ENCODE measurements at regions not wholly inside any gene's neighbourhood (a gene's known extent, or its start where the extent isn't known, plus 50 kb on each side); places are given as distances from the start of the nearest gene placed in this dataset.

DNA sequence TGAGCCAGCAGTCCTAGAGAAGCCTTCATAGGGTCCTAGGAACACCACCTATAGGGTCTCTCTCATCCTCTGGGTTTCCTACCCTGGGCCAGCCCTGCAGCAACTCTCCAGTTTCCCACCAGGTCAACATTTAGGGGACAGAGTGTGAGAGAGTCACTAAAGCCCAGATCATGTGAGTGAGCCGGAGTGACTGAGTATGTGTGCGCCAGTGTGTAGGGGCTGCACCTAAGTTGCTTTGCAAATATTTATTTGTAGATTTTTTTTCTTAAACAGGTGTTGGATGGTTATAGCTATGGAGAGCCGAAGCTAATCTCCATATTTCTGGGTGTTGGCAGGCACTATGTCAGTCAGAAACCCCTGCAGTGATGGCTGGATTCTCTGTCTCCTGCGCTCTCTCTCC is 232.5 kb upstream of the NCAM1 start:
- in situ Hi-C loops (cut with HindIII; ENCODE audit: low sequenced_read_pairs): no loop called here

DNA sequence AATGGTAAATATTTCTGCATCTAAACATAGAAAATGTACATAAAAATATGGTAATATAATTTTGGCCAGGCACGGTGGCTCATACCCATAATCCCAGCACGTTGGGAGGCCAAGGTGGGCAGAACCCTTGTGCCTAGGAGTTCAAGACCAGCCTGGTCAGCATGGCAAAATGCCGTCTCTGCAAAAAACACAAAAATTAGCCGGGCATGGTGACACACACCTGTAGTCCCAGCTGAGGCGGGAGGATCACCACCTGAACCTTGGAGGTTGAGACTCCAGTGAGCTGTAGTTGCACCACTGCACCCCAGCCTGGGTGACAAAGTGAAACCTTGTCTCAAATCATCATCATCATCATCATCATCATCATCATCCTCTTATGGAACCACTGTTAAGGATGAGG is 230.6 kb upstream of the NCAM1 start:
- in situ Hi-C loops (cut with HindIII; ENCODE audit: low sequenced_read_pairs): no loop called here

DNA sequence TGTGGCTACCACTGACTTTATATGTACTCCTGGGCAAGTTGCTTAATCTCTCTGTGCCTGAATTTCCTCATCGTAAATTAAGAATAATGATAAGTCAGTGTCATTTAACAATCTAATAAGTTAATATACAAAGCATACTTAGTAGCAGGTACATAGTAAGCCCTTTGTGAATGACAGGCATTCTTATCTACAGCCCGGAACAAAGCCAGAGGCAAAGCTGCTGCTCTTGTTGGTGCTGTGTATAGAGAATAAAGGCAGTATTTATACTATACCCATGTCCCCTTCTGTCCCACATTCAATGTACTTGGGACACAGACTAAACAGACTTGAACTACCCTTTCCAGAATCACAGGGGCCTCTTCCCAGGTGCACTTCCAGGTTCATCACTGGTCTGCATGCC is 229.7 kb upstream of the NCAM1 start:
- in situ Hi-C loops (cut with HindIII; ENCODE audit: low sequenced_read_pairs): no loop called here

DNA sequence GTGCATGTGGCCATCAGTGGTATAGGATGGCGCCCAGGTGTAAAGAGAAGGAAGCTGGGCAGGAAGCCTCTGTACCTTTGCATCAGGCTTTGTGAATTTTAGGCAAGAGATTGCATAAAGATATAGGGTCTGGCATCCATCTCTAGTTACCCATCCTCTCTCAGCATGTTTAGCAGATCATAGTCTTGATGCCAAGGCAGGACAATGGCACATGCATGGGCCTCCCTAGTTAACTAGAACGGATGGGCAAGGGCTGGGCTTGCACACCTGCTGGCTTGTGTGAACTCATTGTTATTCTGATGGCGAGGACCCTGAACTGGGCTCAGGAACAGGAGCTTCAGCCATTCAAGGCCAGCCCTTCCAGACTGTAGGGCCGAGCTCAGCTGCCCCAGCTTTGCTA is 229.2 kb upstream of the NCAM1 start:
- in situ Hi-C loops (cut with HindIII; ENCODE audit: low sequenced_read_pairs): no loop called here

DNA sequence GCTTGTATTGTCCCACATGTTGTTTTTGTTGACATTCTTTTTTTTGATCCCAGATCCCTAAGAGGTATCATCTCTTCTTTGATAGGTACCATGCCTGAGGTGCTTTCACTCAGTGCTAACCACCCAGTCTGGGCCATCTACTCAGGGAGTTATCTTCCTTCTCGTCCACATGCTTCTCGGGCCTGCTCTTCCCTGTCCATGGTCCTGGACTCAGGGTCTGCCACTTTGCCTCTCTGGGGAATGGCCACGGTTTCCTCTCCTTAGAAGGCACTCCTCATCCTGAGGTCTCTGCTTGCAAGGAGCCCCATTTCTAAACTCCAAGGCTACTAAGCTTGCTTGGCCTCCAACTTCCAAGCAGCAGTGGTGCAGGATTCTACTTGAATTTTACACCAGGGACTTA is 227.0 kb upstream of the NCAM1 start:
- in situ Hi-C loops (cut with HindIII; ENCODE audit: low sequenced_read_pairs): no loop called here

DNA sequence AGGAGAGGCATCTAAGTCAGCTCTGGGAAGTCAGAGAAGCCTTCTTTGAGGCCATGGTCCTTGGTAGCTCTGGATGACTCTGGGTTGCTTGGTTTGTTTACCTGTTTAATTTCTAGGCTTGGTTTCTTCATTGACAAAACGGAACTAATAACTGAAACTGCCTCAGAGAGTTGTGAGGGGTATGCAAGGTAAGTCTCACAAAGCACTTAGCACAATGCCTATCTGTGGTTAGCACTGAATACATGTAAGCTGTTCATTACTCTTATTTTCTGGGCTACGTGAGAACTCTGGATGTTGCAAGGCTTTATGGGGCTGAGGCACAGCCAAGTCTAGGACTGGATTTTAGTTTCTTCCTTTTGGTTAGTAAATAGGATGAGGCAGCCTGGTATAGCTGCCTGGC is 225.8 kb upstream of the NCAM1 start:
- in situ Hi-C loops (cut with HindIII; ENCODE audit: low sequenced_read_pairs): no loop called here

DNA sequence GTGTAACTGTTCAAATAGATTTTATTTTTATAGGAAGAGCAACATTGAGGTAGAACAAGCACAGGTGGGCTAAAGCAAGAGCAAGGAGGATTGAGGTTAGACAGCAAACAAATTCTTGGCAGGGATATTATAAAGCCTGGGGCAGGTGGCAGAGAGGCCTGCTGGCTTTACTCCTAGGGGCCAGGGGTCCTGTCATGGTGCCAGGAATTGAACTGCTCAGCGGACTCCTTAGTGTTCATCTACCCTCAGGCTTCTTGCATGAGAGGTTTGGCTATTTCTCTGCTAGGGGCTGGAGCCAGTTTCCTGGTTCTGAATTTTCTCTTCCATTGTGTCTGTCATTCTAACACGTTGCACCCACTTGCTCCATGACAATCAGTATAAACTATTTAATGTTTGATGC is 217.2 kb upstream of the NCAM1 start:
- in situ Hi-C loops (cut with HindIII; ENCODE audit: low sequenced_read_pairs): no loop called here

DNA sequence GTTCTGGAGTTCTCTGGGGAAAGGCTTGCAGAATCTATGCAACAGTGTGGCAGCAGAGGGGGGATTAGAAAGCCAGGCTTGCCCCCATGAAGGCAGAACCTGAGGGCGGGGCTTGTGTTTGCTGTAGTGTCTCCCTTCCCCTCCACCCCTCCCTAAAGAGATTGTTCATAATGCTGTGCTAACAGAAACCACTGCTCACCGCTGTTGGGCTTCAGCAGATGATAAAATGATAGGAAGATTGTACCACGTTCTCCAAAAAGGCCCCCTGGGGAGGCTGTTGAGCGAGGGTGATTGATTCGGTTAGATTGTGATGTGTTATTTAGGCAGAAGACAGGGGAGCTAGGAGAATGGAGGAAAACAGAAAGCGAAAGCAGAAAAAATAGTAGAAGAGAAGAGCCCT is 215.2 kb upstream of the NCAM1 start:
- in situ Hi-C loops (cut with HindIII; ENCODE audit: low sequenced_read_pairs): no loop called here

DNA sequence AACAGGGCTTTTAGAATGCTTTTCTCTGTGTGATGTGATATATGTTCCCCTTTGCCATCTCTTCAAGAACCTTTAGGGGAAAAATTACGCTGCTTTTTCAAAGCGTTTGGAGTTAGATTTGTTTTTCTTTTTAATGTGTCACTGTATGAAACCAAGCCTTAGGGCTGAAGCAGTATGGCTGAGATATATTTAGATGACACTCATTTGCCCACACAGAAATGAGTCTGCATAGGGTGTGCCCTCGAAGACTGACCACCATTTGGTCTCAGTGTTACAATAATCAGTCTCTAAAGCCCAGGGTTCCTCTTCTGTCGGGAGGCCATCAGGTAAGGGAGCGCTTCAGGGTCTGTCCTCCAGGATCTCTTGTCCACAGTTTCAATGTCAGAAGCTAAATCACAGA is 213.0 kb upstream of the NCAM1 start:
- in situ Hi-C loops (cut with HindIII; ENCODE audit: low sequenced_read_pairs): no loop called here

DNA sequence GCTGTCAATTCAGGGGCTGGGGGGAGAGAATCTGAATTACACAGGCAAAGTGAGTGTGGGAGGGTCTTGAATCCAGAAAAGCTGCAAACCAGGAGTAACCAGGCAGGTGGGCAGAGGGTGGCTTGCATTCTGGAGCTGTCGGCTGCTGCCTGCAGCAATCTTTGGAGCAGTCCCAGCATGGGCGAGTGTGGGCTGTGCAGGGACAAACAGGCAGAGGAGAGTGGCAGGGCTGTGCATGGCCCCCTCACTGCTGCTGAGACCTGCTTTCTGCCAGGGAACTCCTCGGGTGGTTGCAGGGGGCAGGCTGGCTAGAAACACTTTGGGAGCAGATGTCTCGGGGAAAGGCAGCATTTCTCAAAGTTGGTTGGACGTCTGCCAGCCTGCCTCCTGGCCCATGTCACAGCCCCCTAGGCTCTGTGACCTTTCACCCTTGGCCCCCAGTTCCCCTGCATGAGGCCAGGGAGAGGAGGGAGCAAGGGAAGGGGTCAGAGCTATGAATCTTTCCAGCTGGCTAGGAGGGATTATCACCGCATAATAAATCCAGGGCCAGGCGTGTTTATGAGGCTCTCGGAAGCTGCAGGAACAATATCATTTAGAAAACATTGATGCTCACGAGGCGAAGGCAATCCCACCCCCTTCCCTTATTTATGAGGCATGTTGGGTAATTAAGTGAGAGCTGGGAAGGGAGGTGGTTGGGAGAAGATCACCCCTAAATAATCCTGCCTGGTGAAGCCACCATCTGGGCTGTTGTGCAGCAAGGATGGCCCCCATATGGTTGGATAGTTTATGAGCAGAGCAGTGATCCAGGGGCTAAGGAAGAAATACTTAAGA is 212.3 kb upstream of the NCAM1 start:
- in situ Hi-C loops (cut with HindIII; ENCODE audit: low sequenced_read_pairs): no loop called here

DNA sequence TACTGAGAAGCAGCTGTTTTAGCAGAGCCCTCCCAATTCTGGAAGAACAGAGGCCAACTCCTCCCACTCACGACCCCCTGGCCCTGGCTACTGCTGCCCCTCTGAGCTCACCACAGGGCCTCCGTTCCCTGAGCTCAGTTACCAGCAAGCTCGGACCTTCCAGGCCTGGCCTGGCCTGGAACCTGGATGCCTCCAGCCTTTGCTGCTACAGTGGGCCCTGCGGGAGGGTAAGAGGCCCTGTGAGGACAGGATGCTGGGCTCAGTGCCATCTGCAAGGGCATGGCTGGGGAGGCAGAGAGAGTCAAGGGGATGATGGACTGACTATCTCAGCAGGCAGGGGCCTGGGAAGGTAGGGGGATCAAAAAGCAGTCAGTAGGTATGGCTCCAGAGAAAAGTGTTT is 209.9 kb upstream of the NCAM1 start:
- in situ Hi-C loops (cut with HindIII; ENCODE audit: low sequenced_read_pairs): no loop called here

DNA sequence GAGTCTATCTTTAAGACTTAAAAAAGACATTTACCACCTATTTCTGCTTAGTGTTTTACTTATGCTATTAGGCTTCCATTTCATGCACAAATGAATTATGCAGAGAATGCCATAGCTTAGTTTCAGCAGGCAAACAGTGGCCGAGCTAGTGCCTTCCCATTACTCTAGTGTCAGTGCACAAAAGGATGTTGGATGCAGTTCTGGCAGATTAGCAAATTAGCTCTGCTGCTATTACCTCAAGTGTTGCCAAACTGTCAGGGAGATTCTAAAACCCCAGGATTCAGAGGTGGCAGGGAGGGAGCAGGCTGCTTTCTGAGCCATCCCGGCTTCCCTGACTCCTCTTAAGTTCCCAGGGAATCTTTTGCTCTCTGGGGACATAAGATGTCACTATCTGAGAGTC is 209.4 kb upstream of the NCAM1 start:
- in situ Hi-C loops (cut with HindIII; ENCODE audit: low sequenced_read_pairs): no loop called here

DNA sequence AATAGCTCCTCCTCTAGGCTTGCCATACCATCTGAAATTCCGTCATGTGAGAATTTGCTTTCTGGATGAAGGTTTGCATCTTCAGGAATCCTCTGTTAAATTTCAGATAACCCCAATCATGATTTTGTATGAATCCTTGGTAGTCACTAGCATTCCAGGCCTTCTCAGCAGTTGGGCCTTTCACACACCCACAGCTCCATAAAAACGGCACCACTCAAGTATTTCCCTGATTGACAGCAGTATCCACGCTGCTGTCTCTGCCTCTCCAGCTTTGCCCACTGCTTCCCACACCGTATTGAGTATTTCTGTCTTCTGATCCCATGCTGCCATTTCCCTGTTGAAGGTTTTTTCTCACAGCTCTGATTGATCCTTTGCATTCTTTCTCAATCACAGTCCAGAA is 208.7 kb upstream of the NCAM1 start:
- in situ Hi-C loops (cut with HindIII; ENCODE audit: low sequenced_read_pairs): no loop called here

DNA sequence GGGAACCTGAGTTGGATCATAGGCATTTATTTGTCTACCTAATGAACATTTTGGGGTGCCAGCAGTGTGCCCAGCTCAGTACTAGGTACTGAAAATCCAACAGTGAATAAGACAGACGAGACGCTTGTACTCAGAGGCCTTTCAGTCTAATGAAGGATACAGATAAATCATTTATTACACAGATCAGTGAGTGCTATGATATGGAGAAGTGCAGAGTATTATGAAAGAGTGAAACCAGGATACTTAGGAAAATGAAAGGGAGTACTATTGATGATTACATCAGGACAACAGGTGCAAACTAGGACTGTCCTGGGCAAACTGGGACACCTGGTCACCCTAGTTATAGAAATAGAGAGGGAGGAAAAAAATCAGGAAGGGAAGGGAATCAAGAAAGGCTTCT is 207.5 kb upstream of the NCAM1 start:
- in situ Hi-C loops (cut with HindIII; ENCODE audit: low sequenced_read_pairs): no loop called here

DNA sequence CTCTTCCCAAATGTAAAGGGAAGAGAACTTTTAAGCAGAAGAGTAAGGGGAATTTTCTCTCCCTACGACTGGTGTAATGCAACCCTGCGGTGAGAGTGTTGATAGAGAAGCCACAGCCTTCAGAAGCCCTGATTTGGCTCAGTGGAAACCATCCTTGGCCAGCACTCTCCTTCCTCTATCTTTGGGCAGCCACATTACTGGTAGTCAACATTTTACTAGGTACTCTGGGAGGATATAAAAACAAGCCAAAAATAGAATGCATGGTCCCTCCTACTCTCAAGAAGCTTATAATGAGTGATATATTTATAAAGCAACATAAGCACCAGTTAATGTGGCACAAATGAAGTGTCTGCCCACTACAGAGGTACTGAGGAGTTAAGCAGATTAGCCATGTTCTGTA is 201.8 kb upstream of the NCAM1 start:
- in situ Hi-C loops (cut with HindIII; ENCODE audit: low sequenced_read_pairs): no loop called here

DNA sequence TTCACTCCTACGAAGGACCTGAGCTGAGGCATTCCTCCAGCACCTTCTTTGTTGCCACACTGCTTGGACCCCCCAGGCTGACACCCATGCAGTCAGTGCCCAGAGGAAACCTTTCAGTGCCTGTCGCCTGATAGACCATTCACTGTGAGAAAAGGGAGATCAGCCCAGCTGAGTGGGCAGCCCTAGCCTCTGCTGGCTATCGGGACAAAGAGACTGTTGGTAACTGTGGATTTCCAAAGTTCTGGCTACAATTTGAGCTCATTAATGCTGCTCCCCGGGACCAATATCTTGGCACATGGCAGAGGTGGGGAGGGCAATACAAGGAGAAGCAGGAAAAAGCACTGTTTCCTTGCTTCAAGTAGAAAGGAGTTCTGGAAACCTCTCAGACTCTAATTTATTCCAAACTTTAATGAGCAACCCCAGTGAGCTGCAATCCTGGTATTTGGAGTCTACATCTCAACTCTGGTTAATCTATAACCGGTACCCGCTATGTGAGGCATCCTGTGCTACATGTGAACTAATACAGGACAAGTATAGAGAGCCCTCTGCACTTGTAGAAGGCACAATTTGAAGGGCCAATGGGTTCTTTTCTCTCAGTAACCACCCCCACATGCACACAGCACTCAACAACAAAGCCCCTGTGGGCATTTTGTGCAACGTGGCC is 200.7 kb upstream of the NCAM1 start:
- in situ Hi-C loops (cut with HindIII; ENCODE audit: low sequenced_read_pairs): no loop called here

DNA sequence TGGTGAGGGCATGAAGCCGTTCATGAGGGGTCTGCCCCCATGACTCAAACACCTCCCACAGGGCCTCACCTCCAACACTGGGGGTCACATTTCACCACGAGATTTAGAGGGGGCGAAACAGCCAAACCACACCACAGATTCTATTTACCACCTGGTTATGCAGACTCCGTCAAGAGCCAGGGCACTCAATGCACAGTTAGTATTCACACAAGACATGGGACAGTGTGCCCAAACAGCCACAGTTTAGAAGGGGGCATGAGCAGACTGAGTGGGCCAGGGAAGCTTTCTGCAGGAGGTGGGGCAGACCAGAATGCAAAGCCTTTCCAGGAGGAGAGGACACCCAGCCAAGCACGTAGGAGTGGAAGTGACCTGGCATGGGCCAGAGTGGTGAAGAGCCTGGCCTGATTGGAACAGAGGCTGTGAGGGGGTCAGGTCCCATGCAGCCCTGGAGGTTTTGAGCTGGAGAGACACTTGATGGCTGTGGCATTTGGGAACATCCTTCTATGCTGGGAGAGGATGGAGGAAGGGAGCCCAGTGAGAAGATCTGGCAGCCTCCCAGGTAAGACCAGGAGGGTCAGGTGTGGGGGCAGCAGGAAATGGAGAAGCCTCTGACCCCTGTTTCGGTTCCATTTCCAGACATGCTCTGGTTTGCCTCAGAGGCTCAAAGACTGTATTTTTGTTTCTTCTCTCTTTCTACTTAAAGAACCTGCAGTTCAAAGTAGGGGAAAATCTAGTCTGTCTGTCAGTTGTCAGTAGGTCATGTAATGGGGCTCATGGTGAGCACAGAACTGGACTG is 199.1 kb upstream of the NCAM1 start:
- in situ Hi-C loops (cut with HindIII; ENCODE audit: low sequenced_read_pairs): no loop called here

DNA sequence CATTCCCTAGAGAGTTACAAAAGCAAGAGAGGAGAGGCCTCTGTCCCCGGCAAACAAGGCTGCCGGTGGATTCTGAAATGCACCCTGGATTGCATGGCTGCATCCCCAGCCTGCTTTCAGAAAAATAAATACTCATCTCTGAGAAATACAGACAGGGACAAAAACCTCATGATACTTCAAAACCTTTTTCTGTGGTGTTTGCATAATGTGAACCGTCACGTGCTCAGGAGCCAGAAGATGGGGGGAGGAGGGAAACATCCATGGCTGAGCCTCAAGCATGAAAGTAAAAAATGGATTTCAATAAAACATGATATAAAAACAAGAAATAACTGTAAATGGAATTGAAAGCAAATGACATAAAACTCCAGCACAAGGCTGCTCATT is 198.5 kb upstream of the NCAM1 start:
- in situ Hi-C loops (cut with HindIII; ENCODE audit: low sequenced_read_pairs): no loop called here

DNA sequence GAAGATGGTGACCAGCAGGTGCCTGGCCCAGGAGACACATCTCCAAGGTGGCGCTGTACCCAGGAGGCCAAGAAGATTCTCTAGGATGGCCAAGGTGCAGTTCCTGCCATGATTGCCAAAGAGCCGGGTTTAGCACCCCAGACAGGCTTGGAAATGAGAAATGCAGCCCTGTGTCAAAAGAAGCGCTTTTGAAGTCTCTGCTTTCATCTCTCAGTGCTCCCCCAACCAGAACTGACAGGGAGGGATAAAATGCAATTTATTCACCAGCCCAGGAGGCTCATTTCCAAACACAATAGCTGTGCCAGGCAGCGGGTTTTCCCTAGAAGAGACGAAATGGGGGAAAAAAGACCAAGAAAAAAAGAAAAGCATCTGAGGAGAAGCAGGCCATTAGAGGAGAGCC is 195.9 kb upstream of the NCAM1 start:
- in situ Hi-C loops (cut with HindIII; ENCODE audit: low sequenced_read_pairs): no loop called here

DNA sequence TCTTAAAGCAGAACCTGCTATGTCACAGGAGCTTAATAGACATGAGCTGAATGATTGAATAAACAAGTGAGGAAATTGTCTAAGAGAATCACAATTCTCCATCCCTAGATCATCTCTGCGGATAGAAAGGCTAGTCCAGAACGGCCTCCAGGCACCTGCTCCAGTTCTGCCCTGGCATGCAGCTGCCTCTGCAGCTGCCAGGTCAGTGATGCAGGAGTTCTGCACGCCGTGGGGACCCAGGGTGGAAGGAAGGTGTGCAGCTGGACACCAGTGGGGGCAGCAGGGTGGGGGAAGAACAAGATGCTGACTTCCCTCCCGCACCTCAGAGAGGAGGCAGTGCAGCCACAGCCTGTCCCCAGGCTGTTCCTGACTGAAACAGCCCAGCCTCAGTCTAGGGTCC is 192.1 kb upstream of the NCAM1 start:
- in situ Hi-C loops (cut with HindIII; ENCODE audit: low sequenced_read_pairs): no loop called here

DNA sequence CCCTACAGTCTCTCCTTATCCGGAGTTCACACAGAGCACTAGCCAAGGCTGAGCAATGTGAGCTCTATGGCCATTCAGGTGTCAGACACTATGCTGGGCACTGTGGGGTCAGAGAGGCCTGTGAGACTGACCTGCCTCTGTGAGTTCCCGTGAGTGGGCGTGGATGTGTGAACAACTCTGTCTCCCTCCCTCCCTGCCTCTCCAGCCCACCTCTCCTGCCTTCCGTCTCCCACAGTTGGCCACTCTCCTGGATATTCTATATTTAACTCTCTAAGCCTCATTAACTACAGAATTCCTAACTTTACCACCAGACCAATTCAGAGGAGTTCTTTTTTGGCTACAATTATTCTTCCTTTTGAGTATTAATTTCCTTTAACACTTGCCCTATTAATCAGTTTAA is 191.6 kb upstream of the NCAM1 start:
- in situ Hi-C loops (cut with HindIII; ENCODE audit: low sequenced_read_pairs): no loop called here

DNA sequence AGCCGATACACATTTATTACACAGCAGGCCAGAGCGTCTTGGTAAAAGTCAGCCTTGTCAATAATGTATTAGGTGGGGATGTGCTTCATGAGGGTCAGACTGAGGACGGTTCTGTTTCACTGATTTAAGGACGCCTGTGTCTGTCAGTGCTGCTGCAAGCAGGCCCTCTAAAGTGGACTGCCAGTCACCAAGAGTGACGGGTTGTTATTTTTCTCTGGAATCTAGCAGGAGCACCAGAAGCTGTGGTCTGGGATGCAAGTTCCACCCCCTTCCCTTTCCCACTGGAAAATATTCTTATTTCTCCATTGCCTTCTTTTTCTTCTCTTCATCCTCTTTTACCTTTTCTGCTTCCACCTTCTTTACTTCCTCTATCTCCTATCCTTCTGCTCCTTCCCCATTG is 191.2 kb upstream of the NCAM1 start:
- in situ Hi-C loops (cut with HindIII; ENCODE audit: low sequenced_read_pairs): no loop called here

Measured in endothelial cell of hepatic sinusoid (primary cell).